MM.1S (cell line): ENCODE measurements at regions not wholly inside any gene's neighbourhood (a gene's known extent, or its start where the extent isn't known, plus 50 kb on each side); places are given as distances from the start of the nearest gene placed in this dataset.

Experiments used
- DNase-seq: peaks from one replicate; pipeline ENCODE4 v3.0.0-alpha.2; 2015
- H2AFZ ChIP-seq: fragments of 300-600 bp; sonication (generic); 2 replicates; pipeline ENCODE4 v1.6.0; 2016; ENCODE audit warnings: antibody characterized with exemption, low read length
- H3F3A ChIP-seq: fragments of 300-600 bp; sonication (generic); 2 replicates; pipeline ENCODE4 v1.6.1; 2016; ENCODE audit warnings: mild to moderate bottlenecking, antibody characterized with exemption, low read length, moderate library complexity, mixed read lengths; ENCODE audit not compliant: insufficient read depth
- H3K27ac ChIP-seq: fragments of 300-600 bp; sonication (generic); 2 replicates; pipeline ENCODE4 v1.5.1; 2016; ENCODE audit warnings: mild to moderate bottlenecking, low read length
- H3K27me3 ChIP-seq: fragments of 300-600 bp; sonication (generic); replicated peaks from 2 replicates; pipeline ENCODE4 v1.6.0; 2016; ENCODE audit warnings: low read length; ENCODE audit not compliant: insufficient read depth
- H3K36me3 ChIP-seq: fragments of 300-600 bp; sonication (generic); replicated peaks from 2 replicates; pipeline ENCODE4 v1.6.1; 2016; ENCODE audit warnings: mild to moderate bottlenecking, low read length, mixed read lengths; ENCODE audit not compliant: insufficient read depth
- H3K4me1 ChIP-seq: fragments of 300-600 bp; sonication (generic); 2 replicates; pipeline ENCODE4 v1.6.1; 2016; ENCODE audit warnings: low read length, mixed read lengths
- H3K4me2 ChIP-seq: fragments of 300-600 bp; sonication (generic); 2 replicates; pipeline ENCODE4 v1.6.0; 2016; ENCODE audit warnings: low read depth, low read length
- H3K4me3 ChIP-seq: fragments of 300-600 bp; sonication (generic); 2 replicates; pipeline ENCODE4 v1.5.1; 2016; ENCODE audit warnings: low read length, mixed read lengths
- H3K79me2 ChIP-seq: fragments of 300-600 bp; sonication (generic); 2 replicates; pipeline ENCODE4 v1.6.1; 2016; ENCODE audit warnings: mixed run types, low read length, mixed read lengths
- H3K9ac ChIP-seq: fragments of 300-600 bp; sonication (generic); 2 replicates; pipeline ENCODE4 v1.6.1; 2016; ENCODE audit warnings: low read length, mixed read lengths
- H3K9me2 ChIP-seq: fragments of 300-600 bp; sonication (generic); replicated peaks from 2 replicates; pipeline ENCODE4 v1.6.1; 2016; ENCODE audit warnings: mild to moderate bottlenecking, low read length, mixed read lengths; ENCODE audit not compliant: insufficient read depth
- H3K9me3 ChIP-seq: fragments of 300-600 bp; sonication (generic); replicated peaks from 2 replicates; pipeline ENCODE4 v1.6.1; 2016; ENCODE audit warnings: mild to moderate bottlenecking, low read length, mixed read lengths; ENCODE audit not compliant: insufficient read depth
- H4K20me1 ChIP-seq: fragments of 300-600 bp; sonication (generic); 2 replicates; pipeline ENCODE4 v1.6.1; 2016; ENCODE audit warnings: mild to moderate bottlenecking, low read length, moderate library complexity, mixed read lengths; ENCODE audit not compliant: insufficient read depth
- EZH2 ChIP-seq: fragments of 300-600 bp; sonication (generic); optimal IDR thresholded peaks from 2 replicates; pipeline ENCODE3; 2017; ENCODE audit warnings: low read depth, mild to moderate bottlenecking, antibody characterized with exemption, low read length, mixed read lengths
- EZH2phosphoT487 ChIP-seq: fragments of 300-600 bp; sonication (generic); IDR thresholded peaks from 2 replicates; pipeline ENCODE4 v1.6.1; 2018; ENCODE audit warnings: antibody characterized with exemption, low read length
- TF ChIP-seq, protein P1 (sequence below): fragments of 300-600 bp; sonication (generic); IDR thresholded peaks from 2 replicates; pipeline ENCODE4 v1.5.1; 2016; ENCODE audit warnings: antibody characterized with exemption, low read length, mixed read lengths

- Histone ChIP-seq H2AFZ (no peak overlapping the region), H3K9me3 (no peaks in the 10 kb centered on the region), H3K9ac (no peak overlapping the region), H3K9me2 (no peaks in the 10 kb centered on the region), H3K27ac (no peak overlapping the region), H3K4me2 (no peak overlapping the region), H3K4me3 (no peak overlapping the region), H3F3A (no peaks in the 10 kb centered on the region), H3K4me1 (no peaks in the 10 kb centered on the region), H3K79me2 (no peaks in the 10 kb centered on the region), H3K36me3 (no peaks in the 10 kb centered on the region), H4K20me1 (no peaks in the 10 kb centered on the region), H3K27me3 (peaks cover 39% of the 10 kb centered on the region)
- TF ChIP-seq EZH2phosphoT487, result no peak
- no peak for TF ChIP-seq EZH2
- TF ChIP-seq, protein P1, sequence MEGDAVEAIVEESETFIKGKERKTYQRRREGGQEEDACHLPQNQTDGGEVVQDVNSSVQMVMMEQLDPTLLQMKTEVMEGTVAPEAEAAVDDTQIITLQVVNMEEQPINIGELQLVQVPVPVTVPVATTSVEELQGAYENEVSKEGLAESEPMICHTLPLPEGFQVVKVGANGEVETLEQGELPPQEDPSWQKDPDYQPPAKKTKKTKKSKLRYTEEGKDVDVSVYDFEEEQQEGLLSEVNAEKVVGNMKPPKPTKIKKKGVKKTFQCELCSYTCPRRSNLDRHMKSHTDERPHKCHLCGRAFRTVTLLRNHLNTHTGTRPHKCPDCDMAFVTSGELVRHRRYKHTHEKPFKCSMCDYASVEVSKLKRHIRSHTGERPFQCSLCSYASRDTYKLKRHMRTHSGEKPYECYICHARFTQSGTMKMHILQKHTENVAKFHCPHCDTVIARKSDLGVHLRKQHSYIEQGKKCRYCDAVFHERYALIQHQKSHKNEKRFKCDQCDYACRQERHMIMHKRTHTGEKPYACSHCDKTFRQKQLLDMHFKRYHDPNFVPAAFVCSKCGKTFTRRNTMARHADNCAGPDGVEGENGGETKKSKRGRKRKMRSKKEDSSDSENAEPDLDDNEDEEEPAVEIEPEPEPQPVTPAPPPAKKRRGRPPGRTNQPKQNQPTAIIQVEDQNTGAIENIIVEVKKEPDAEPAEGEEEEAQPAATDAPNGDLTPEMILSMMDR, result no peak
- no peak for DNase-seq
Measured at GRCh38 chr14:104350463-104351185, 212.2 kb downstream of the KIF26A start.

GRCh38 chr14:104351849-104352492 lies 213.6 kb downstream of the KIF26A start:
- Histone ChIP-seq H3K4me1 (no peaks in the 10 kb centered on the region), H3K9ac (no peak overlapping the region), H3K9me3 (no peaks in the 10 kb centered on the region), H3K9me2 (no peaks in the 10 kb centered on the region), H3K4me2 (no peak overlapping the region), H3K27me3 (peaks cover 27% of the 10 kb centered on the region), H4K20me1 (no peaks in the 10 kb centered on the region), H3K27ac (no peak overlapping the region), H2AFZ (no peak overlapping the region), H3K36me3 (no peaks in the 10 kb centered on the region), H3K4me3 (no peak overlapping the region), H3K79me2 (no peaks in the 10 kb centered on the region), H3F3A (no peaks in the 10 kb centered on the region)
- DNase-seq, result no peak
- TF ChIP-seq EZH2, result no peak
- TF ChIP-seq EZH2phosphoT487, result no peak
- TF ChIP-seq, protein P1, result no peak

DNA sequence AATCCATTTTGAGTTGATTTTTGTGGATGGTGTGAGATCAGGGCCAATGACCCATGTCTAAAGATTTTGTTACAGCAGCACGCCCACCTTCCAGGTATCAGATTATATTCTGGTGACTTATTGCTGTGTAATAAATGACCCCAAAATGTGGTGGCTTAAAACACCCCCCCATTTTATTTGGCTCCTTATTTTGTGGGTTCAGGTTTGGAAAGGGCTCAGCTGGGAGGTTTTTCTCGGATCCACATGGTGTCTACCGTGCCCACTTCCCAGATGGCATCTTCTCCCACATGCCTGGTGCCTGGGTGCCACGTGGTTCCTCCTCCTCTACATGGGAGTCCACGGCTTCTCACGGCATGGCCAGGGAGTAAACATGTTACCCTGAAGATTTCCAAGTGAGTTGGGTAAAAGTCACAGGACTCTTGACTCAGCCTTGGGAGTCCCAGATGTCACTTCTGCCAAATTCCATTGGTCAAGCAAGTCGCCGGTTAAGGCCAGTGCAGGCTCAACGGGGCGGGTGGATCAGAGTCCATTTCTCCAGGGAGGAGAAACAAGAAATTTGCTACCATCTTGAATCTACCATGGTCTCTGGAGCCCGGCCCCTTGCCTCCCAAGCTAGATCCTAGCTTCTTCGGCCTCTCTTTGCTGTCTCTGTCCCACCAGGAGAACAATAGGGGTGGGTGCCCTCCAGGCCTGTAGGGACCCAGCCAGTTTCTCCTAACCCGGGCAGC lies 214.3 kb downstream of the KIF26A start:
- Histone ChIP-seq H3K27me3 (peaks cover 23% of the 10 kb centered on the region), H3K9me3 (no peaks in the 10 kb centered on the region), H4K20me1 (no peaks in the 10 kb centered on the region), H3K9ac (no peak overlapping the region), H3K27ac (no peak overlapping the region), H3K4me3 (no peak overlapping the region), H3K4me1 (no peaks in the 10 kb centered on the region), H2AFZ (no peak overlapping the region), H3K36me3 (no peaks in the 10 kb centered on the region), H3K79me2 (no peaks in the 10 kb centered on the region), H3K4me2 (no peak overlapping the region), H3K9me2 (no peaks in the 10 kb centered on the region), H3F3A (no peaks in the 10 kb centered on the region)
- no peak for DNase-seq
- TF ChIP-seq EZH2phosphoT487 (no peak), EZH2 (no peak)
- TF ChIP-seq, protein P1, result no peak
